SU-DHL-6 (cell line): ENCODE measurements at regions not wholly inside any gene's neighbourhood (a gene's known extent, or its start where the extent isn't known, plus 50 kb on each side); places are given as distances from the start of the nearest gene placed in this dataset.

Experiments
- CTCF ChIP-seq: fragments of 200-600 bp; sonication (generic); IDR thresholded peaks from one replicate; pipeline ENCODE4 v1.5.1; 2017; ENCODE audit warnings: antibody characterized with exemption, mild to moderate bottlenecking, low read length, moderate library complexity; ENCODE audit not compliant: insufficient read depth, poor library complexity, severe bottlenecking
- EZH2phosphoT487 ChIP-seq: fragments of 200-600 bp; sonication (generic), shearing (Covaris generic); conservative IDR thresholded peaks from 2 replicates; pipeline ENCODE4 v1.6.1; 2018; ENCODE audit warnings: mild to moderate bottlenecking, antibody characterized with exemption, low read length, moderate library complexity, mixed read lengths

- TF ChIP-seq CTCF, result no peak
- no peak for TF ChIP-seq EZH2phosphoT487
Measured at GRCh38 chr3:89635137-89635536, 527.7 kb downstream of the EPHA3 start.
